Gastrocnemius medialis (tissue), 4 donors: ENCODE measurements at regions not wholly inside any gene's neighbourhood (a gene's known extent, or its start where the extent isn't known, plus 50 kb on each side); places are given as distances from the start of the nearest gene placed in this dataset.

Source experiments
- CTCF ChIP-seq, 5 experiments: fragments of 450-650 bp in 3 of 5; fragments of 200-600 bp in 2 of 5; sonication (generic) in 2 of 5; IDR thresholded peaks in 4 of 5; conservative IDR thresholded peaks in 1 of 5; 1 replicate in 4 of 5; 2 replicates in 1 of 5; pipeline ENCODE4 v1.5.1; 2016 to 2019; ENCODE audit warnings: antibody characterized with exemption in 5 of 5, mild to moderate bottlenecking in 3 of 5, moderate library complexity in 3 of 5
- POLR2A ChIP-seq, 2 donors: fragments of 450-650 bp; IDR thresholded peaks; one replicate each; pipeline ENCODE4 v1.6.1; 2017; ENCODE audit warnings: antibody characterized with exemption in 2 of 2, mild to moderate bottlenecking in 2 of 2, moderate library complexity in 2 of 2

- no peak for TF ChIP-seq CTCF (IDR thresholded peaks at IDR 0.05 in 4 of 5, conservative IDR thresholded peaks at IDR 0.05 in 1 of 5)
- no peak for TF ChIP-seq POLR2A (IDR thresholded peaks at IDR 0.05)
Observed at GRCh38 chr2:217683106-217683870, 319.5 kb downstream of the TNS1 start.
